HG02884 (cell line): ENCODE measurements at regions not wholly inside any gene's neighbourhood (a gene's known extent, or its start where the extent isn't known, plus 50 kb on each side); places are given as distances from the start of the nearest gene placed in this dataset.
A peak's percentile ranks its signal among the peaks of the same experiment; 100 is the strongest.

Experiments used
- ATAC-seq: cut with Tn5 transposase; IDR thresholded peaks from one replicate; pipeline ENCODE4 v1.9.1; 2021; ENCODE audit warnings: mild to moderate bottlenecking, moderate library complexity; ENCODE audit not compliant: unreplicated experiment

DNA sequence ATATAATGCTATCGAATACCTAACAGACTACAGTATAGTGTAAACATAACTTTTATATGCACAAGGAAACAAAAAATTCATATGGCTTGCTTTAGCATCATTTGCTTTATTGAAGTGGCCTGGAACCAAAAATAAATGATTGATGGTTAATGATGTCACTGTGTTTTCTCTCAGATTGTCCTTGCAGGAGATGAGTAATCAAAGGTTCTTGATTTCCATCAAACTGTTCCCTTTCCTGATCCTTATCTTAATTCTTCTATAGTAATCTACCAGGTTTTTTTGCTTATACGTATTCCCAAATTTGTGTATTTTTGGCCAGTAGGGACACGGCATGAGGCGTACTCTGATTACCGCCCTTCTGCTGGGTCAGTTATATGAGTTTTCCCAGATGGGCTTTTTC is 104.9 kb upstream of the CXCR4 start:
- ATAC-seq: no peak

DNA sequence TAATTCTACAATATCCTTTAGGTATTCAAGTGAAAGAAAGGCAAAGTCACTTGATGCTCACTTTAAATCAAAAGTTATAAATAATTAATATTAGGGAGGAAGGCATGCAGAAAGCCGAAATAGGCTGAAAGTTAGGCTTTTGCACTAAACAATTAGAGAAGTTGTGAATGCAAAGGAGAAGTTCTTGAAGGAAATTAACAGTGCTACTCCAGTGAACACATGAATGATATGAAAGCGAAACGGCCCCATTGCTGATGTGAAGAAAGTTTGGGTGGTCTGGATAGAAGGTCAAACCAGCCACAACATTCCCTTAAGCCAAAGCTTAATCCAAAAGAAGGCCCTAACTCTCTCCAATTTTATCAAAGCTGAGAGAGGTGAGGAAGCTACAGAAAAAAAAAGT is 103.1 kb upstream of the CXCR4 start:
- no peak for ATAC-seq

DNA sequence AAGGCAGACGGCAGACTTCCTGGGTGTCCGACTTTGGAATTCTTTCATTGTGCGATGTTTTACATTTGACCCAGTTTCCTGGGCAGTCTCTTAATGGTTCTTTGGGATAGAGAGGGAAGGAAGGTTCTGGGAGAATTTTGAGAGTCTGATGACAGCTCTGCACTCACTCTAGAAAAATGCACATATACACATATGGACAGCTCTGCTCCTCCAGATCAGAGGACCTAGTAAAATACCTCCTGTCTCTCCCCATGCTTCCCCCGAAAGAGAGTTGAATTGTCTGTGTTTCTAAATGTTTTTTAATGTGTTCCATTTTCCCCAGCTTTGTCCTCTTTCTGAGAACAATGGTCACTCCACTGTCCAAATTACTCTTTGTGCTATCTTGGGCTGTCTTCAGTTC is 102.0 kb upstream of the CXCR4 start:
- ATAC-seq: no peak

DNA sequence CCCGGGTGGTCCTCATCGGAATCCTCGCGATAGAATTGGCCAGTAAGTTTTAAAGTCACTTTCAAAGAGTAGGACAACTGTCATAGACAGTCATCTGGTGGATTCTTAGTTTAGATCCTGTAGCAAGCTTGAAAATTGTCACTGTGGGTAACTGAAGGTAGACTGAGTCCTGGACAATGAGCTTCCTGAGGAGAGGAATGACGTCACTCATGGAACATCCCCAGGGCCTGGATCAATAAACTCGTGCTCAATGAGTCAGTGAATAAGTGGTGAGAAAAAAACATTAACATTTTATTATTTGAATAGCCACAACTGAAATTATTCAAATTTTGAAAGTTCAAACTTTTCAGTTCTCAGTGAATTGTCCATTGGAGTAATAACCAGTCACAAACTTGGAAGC is 101.4 kb upstream of the CXCR4 start:
- ATAC-seq: no peak

DNA sequence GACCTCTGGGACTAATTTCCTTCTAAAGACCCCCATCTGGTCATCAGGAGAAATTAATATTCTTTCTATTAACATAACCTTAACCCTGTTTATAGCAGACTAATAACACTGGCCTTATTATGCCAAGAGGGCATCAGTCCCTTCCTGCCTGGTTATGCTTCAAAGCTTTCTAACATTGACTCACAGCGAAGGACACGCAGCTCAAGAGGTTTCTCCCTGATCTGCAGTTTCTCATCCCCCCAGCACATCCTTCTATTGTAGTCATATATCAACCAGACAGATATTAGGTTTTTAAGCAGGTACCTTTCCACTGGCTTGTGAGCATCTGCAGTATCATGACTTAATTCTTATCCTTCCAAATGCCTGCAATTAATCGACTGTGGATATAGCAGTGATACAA is 100.0 kb upstream of the CXCR4 start:
- ATAC-seq: no peak

DNA sequence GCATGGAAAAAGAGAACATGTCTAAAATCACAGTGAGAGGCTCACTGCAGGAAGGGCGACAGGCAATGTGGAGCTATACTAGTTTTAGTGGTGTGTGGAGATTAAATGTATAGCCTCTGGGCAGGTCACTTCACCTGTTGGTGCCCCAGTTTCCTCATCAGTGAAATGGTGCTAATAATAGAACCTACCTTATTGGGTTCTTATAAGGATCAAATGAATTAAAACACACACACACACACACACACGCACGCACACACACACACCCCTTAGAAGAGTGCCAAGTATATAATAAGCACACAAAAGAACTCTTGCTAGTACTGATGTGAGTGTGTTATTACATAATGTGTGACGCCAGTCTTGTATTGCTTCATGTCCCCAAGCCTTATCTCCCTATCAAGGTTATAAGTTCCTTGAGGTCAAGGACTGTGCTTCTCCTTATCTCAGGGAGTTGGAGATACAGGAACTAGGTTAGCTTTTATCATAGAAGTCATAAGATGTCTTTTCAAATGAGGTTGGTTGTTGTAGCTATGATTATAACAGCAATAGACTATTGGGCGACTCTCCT is 98.0 kb upstream of the CXCR4 start:
- ATAC-seq: no peak

DNA sequence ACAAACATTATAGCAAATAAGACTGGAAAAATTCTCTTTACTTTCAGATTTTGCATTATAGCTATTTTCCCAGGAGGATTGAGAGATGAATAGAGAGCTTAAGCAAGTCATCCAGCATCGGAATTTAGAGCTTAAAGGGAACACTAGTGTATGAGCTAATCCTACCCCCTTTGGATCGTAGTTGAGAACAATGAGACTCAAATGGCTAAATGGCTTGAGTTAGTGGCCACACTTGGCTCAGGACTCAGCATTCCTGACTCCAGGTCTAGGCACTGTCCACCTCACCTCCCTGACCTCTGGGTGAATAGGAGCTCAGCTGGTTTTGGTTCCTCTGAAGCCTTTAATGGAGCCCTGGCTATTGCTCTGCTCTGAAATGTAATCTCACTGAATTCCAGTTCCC is 97.5 kb upstream of the CXCR4 start:
- no peak for ATAC-seq

DNA sequence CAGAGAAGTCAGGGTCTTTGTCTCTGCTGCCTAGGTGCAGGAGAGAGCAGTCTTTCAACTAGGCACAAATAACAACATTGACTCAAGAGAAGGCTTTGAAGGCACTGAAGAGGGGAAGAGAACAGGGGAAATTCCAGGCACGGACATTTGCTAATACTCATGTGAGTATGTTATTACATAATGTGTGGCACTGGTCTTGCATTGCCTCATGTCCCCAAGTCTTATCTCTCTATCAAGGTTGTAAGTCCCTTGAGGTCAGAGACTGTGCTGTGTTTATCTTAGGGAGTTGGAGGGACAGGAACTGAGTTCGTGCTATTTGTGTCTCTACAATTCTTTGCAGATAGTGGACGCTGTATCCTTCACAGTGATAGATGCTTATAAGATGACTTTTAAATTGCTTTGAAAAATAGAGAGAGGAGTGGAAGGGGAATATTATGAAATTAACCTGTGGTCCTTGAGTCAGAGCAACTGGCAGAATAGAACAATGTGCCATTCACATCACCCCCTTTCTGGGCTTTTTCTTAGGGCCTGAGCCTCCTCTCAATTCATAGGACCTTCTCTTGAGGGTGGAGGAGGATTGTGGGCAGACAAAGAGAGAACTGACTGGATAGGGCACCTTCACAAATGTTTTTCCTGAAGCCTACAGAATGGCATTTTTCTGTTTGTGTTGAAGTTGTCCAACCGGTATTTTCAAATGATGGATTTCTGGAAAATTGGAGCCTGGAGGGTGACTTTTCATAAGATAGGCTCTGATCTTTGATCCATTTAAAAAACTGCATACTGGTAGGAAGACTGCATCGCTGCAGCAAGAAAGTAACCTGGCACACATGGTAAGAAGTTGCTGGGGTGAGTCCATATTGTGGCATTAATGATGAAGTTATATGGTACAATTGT is 96.6 kb upstream of the CXCR4 start:
- peak; percentile 46 for ATAC-seq

DNA sequence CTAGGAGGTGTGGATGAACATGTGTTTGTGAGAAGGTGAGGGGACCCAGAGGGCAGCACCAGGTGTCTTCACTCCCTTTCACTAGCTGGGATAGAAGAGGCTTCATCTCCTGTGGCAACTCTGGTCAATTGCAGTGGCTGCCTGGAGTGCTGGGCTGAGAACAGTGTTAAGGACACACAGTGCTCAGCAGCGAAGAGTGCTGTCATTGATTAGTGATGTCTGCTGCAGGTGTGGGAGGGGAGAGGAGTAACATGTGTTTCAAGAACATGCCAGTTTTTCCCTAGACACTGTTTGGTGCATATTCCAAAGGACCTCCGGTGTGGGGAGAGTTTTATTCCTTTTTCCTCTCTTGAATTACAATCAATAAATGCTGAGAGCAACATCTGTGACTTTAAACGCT is 95.9 kb upstream of the CXCR4 start:
- ATAC-seq: no peak

DNA sequence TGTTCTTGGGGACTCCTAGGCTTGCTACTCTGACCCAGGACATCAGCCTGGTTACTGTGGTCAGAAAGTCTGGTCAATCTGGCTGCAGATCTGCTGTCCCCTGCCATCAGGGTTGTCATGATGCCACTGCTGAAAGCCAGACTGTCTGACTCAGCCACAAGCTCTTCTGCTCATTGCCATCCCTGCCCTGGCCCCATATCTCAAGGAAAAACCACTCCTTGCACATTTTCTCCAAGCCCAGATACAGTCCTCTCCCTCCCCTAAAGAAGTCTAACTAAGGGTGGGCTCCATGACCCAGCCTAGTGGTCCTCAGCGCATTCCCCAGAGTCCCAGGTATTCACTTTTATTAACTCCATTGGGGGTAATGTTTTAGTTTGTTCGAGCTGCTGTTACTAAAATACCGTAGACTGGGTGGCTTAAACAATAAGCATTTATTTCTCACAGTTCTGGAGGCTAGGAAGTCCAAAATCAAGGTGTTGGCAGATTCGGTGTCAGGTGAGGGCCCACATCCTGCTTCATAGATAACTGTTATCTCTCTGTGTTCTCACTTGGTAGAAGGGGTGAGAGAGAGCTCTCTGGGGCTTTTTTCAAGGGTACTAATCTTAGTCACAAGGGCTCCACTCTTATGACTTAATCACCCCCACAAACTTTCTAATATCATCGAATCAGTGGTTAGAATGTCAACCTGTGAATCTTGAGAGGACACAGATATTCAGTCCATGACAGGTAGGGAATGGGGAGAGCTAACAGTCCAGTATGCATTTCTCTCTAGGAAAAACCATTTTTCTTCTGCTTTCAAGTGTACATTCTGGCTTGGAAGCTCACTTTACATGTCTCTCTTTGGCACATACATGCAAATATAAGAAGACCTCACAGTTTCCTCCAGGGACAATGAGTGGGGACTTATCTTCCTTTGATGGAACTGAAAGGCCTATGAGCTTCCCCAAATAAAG is 94.8 kb upstream of the CXCR4 start:
- ATAC-seq: peak; percentile 67

DNA sequence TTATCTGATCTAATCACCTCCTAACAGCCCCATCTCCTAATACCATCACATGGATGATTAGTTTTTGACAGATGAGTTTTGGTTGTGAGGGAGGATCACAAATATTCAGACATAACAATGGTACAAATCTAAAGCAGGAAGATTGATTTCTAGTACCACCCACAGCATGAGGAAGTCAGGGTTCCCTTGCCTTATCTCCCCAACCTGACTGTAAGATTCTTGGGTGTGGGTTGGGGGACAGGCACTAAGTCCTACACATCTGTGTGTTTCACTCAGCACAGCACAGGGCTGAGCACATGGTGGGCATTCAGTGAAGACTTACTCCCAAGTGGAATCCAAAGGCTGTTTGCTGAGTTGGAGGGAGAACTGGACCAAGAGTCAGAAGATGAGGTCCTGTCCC is 93.8 kb upstream of the CXCR4 start:
- ATAC-seq: no peak

DNA sequence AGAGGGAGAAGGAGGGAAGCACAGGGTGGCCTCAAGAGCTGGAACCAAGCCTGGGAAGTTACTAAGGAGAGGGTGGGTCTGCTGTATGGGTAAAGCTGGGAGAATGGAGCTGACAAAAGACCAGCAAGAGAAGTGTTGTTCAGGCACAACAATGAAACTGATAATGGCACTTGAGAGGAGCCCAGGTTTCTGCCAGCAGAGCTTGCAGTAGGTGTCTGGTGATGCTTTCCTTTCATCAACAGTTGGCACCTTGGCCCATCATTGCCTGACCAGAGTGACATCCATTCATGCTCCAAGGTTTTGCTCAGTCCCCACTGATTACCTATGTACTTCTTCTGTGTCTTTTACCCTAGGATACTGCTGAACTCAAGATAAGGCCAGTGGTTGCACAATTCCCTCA is 92.9 kb upstream of the CXCR4 start:
- no peak for ATAC-seq

DNA sequence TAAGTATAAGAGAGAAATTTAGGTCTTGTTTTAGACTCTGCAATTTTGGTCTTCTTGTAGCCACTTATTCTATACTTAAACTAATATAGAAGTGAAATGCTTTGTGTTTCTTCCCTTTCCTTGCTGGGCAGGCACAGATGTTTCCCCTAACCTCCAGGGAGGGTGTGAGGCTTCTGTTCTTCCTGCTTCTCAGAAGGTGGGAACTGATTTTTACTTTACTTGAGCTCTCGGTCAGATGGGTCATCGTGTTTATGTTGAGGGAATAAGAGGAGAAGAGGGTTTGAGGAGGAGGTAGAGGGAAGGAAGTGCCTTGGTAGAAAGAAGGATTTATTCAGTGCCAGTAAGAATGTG is 92.5 kb upstream of the CXCR4 start:
- ATAC-seq: no peak

DNA sequence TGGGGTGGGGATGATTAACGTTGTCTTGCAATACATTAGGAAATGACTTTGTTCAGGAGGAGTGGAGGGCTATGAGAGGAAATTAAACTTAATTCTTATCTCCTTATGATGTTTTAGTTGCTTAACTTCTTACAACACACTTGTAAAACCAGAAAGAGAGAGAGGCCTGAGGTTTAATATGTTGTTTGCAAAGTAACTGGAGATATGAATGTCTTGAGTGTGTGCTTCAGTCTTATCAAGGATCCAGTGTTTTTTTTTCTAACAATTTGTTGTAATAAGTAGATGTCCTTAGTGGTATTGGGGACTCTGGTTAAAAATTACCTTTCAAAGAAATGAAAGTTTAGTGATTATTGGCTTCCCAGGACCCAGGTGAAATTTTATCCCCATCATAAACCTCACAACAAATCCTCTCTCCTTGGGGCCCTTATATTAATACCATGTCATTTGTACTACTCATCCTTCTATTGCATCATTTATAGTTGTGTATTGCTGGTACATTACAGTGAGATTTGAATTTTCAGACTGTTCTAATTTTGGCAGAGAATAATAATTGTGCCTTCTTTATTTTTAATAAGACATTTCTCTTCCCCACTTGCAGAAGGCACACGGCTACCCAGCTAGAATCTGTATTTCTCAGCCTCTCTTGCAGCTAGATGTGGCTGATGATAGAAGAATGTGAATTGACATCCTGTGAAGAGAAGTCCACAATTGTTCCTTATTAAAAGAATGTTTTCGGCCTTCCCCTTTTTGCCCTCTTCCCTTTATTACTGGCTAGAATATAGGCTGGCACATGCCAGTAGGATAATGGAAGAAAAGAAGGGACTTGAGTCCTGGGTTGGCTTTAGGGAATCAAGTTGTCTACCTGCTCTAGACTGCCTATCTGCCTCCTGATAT is 91.9 kb upstream of the CXCR4 start:
- ATAC-seq: no peak

DNA sequence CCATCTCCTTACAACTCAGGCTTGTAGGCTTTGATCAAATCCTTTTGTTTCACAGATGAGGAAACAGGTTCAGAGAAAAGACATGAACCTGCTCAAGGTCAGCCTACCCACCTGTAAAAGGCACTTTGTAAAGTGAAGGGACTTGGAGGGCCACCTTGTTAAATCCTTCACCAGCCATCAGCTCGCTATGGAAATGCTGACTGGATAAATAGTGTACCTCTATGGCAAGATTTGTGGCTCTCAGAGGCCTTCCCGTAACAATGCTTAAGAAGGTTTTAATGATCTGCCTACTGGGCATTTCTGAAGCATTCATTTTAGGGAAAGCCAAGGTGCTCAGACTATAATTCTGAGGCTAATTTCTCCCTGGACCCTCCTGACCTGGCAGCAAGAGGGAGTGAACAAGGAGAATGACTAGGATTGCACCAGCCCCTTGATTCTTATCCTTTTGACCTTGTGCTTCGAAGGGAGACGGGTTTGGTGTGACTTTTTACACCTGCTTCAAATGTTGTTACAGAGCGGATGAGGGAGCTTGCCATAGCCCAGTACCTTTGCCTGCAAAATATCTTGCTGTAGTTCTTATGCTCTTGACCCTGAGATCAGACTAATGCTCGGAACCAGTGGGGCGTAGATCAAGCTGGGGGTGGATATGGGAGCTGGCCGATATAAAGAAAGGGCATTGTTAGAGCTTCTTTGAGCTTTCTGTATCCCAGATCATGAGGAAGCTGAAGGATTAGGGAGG is 90.9 kb upstream of the CXCR4 start:
- ATAC-seq: no peak

DNA sequence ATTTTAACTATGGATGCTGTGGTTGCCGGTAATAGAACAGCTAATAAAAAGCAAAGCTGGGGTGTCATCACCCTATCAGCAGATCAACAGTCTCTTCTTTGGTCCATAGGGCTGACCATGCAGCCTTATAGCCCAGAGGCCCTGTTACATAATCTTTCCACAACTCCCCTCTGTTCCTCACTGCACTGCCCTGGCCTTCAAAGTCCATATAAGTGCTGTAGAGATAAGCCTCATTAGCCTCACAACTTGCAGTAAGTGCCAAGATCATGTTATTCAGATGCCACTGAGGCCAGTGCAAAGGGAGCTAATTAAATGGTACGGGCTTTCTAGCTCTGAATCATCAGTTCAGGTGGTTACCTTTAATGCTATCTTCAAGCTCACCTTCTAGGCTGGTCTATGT is 89.7 kb upstream of the CXCR4 start:
- no peak for ATAC-seq

DNA sequence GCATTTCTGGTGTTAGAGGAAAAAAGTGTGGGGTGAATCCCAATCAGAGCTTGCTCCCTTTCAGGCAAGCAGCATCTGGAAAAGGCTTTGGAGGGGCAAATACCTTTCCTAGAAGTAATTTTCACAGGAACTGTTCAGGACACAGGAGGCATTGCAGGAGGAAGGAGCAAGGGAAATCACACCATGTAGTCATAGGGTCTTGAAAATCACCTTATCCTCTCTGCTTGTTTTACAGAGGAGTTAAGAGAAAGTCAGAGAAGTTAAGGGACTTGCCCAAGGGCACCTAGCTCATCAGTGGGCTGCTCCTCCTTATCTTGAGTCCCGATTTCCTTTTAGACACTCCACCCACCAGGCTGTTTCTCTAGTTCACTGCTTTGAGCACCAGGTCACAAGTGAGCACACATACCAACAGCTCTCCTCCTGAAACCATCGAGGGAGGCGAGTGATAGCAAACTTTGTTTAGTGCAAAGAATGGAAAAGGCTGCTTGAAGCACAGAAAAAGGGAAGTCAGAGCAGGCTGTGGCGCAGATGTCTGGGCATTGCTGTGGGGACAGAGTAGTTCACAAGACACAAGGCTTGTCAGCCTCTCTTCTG is 89.2 kb upstream of the CXCR4 start:
- peak; percentile 58 for ATAC-seq

DNA sequence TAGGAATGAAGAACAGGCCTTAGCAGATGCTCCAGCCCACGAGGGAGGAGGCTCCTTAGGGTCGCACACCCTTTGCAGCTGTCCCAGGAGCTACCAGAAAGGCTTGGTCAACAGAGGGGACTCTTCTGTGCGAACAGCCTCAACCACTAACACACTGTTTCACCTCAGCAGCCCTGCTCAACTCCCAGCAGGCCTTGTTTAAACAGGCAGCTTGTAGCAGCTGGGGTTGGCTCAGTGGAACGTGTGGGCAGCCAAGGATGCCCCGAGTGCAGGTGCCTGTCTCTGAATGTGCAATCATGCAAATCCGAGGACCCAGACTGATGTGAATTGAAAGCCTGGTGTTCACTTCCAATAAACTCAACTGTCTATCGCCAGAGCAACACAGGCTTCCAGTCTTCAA is 88.7 kb upstream of the CXCR4 start:
- peak; percentile 90 for ATAC-seq

DNA sequence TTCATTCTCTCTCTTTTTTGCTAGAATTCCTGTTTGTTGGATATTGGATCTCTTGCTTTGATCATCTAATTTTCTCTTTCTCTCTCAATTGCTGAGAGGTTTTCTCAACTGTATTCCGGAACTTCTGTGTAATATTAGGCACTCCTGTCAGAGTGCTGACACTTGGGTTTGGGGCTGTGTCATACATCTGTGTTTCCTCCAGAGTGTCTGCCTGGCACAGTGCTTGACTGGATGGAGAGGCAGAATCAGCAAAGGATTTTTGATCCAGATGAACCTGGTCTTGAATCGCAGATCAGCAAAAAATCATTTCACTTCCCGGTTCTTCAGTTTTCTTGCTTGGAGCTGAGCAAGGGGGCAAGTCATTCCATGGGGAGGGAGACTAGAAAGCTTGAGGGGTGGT is 87.7 kb upstream of the CXCR4 start:
- ATAC-seq: no peak

DNA sequence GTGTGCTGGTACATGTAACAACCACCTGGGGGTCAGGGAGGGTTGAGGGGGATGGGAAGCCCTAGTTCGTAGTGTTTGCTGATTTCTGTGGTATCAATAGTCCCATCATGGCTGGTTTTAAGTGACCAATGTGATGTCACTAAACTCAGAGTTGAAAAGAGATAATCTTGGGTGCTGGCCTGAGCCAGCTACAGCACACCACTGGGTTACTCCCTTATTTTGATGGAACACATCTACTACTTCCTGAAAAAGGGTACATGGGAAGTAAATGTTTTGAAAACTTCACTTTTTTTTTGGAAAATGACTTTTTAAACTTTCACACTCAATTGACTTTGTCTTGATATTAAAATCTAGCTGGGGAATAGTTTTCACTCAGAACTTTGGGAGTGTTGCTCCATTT is 87.0 kb upstream of the CXCR4 start:
- ATAC-seq: no peak
